Transverse colon (tissue), 4 donors: ENCODE measurements at regions not wholly inside any gene's neighbourhood (a gene's known extent, or its start where the extent isn't known, plus 50 kb on each side); places are given as distances from the start of the nearest gene placed in this dataset.

Source experiments
- DNase-seq: peaks from one replicate; pipeline ENCODE4 v3.0.0-alpha.2; 2019
- H3K27ac ChIP-seq, 4 donors: fragments of 200-600 bp; sonication (generic); 2 replicates each; pipeline ENCODE4 v1.5.1; 2016 to 2018; ENCODE audit warnings: inconsistent platforms in 4 of 4
- H3K27me3 ChIP-seq: fragments of 200-600 bp; sonication (generic); 2 replicates; pipeline ENCODE4 v1.5.1; 2017; ENCODE audit warnings: inconsistent platforms
- H3K36me3 ChIP-seq, 4 donors: fragments of 200-600 bp; sonication (generic); 2 replicates each; pipeline ENCODE4 v1.5.1; 2017 to 2019; ENCODE audit warnings: inconsistent platforms in 4 of 4
- H3K4me1 ChIP-seq, 4 donors: fragments of 200-600 bp; sonication (generic); 2 replicates each; pipeline ENCODE4 v1.5.1; 2017 to 2020; ENCODE audit warnings: inconsistent platforms in 4 of 4
- H3K4me3 ChIP-seq, 4 donors: fragments of 200-600 bp; sonication (generic); 1 replicate in 1 of 4; 2 replicates in 3 of 4; pipeline versions ENCODE4 v1.5.1 to v1.6.1; 2017 to 2019; ENCODE audit warnings: inconsistent platforms in 4 of 4
- H3K9me3 ChIP-seq, 2 donors: fragments of 200-600 bp; sonication (generic); 2 replicates each; pipeline ENCODE4 v1.5.1; 2017 to 2019; ENCODE audit warnings: inconsistent platforms in 2 of 2
- EP300 ChIP-seq: sonication (generic); formaldehyde crosslinking; IDR thresholded peaks from one replicate; pipeline ENCODE4 v1.6.1; 2017; ENCODE audit warnings: antibody characterized with exemption, low read depth
- POLR2A ChIP-seq: fragments of 450-650 bp; IDR thresholded peaks from one replicate; pipeline ENCODE4 v1.6.1; 2016; ENCODE audit warnings: antibody characterized with exemption, mild to moderate bottlenecking, moderate library complexity
- POLR2AphosphoS5 ChIP-seq, 3 donors: sonication (generic); formaldehyde crosslinking; IDR thresholded peaks; one replicate each; pipeline ENCODE4 v1.6.1; 2016; ENCODE audit warnings: antibody characterized with exemption in 3 of 3
- WGBS, 2 donors: methylation state at CpG; one replicate each; pipeline ENCODE4 v1.1.5; 2018; ENCODE audit warnings: low coverage in 1 of 2; 5-methylcytosine and 5-hydroxymethylcytosine counted together
- in situ Hi-C, 4 donors: fragments of 200-750 bp; cut with MboI; loops; one replicate each; pipeline versions ENCODE4 v1.15.0 to v1.15.1; 2017; ENCODE audit warnings: low sequenced_read_pairs in 3 of 4, low pct_ligation_motif_present in 1 of 4, low pct_unique_long_range_greater_than_20kb in 1 of 4
- intact Hi-C: fragments of 100-400 bp; cut with DNase I; formaldehyde crosslinking; loops from one replicate; pipeline ENCODE4 v1.15.1; 2023; ENCODE audit warnings: low total_unique reads
- TF ChIP-seq, protein P1 (sequence below), 5 experiments: fragments of 200-600 bp in 3 of 5; fragments of 450-650 bp in 2 of 5; sonication (generic) in 3 of 5; IDR thresholded peaks; 1 replicate in 2 of 5; 2 replicates in 3 of 5; pipeline ENCODE4 v1.5.1; 2016 to 2017; ENCODE audit warnings: antibody characterized with exemption in 5 of 5, inconsistent platforms in 3 of 5, mild to moderate bottlenecking in 2 of 5, moderate library complexity in 1 of 5

DNA sequence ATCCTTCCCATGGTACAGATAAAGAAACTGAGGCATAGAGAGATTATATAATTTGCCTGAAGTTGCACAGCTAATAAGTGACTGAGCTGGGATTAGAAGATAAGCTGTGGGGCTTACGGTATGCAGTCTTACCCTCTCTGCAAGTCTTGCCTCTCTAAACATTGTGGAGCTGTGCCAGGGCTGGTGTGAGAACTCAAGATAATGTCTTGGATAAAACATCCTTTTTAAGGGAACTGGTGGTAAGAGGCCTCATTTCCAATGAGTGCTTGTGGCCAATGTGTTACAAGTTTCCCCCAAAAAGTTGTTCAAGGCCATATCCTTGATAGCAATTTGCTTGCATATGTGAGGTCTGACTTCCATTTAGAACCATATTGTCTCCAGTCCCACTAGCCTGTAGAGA lies 84.3 kb upstream of the ETAA1 start:
- H3K9me3 ChIP-seq = no peaks in the 10 kb centered on the region
- in situ Hi-C loops = no loop called here
- intact Hi-C loops = no loop called here
- WGBS, 2 donors = 100% methylated on average over 1 of the region's 1 CpG; no CpG with 5 or more reads in 1 of the 2 donors
- TF ChIP-seq EP300 (no peak), POLR2AphosphoS5 (IDR thresholded peaks at IDR 0.05) (no peak), POLR2A (no peak)
- TF ChIP-seq, protein P1, sequence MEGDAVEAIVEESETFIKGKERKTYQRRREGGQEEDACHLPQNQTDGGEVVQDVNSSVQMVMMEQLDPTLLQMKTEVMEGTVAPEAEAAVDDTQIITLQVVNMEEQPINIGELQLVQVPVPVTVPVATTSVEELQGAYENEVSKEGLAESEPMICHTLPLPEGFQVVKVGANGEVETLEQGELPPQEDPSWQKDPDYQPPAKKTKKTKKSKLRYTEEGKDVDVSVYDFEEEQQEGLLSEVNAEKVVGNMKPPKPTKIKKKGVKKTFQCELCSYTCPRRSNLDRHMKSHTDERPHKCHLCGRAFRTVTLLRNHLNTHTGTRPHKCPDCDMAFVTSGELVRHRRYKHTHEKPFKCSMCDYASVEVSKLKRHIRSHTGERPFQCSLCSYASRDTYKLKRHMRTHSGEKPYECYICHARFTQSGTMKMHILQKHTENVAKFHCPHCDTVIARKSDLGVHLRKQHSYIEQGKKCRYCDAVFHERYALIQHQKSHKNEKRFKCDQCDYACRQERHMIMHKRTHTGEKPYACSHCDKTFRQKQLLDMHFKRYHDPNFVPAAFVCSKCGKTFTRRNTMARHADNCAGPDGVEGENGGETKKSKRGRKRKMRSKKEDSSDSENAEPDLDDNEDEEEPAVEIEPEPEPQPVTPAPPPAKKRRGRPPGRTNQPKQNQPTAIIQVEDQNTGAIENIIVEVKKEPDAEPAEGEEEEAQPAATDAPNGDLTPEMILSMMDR (IDR thresholded peaks at IDR 0.05) = no peak
- DNase-seq = no peak
- H3K27ac ChIP-seq = no peak overlapping the region
- H3K4me1 ChIP-seq = peaks cover 0 to 13% (median 0%) of the 10 kb centered on the region in 4 donors
- H3K36me3 ChIP-seq = no peaks in the 10 kb centered on the region
- no peaks in the 10 kb centered on the region for H3K27me3 ChIP-seq
- no peak overlapping the region for H3K4me3 ChIP-seq

DNA sequence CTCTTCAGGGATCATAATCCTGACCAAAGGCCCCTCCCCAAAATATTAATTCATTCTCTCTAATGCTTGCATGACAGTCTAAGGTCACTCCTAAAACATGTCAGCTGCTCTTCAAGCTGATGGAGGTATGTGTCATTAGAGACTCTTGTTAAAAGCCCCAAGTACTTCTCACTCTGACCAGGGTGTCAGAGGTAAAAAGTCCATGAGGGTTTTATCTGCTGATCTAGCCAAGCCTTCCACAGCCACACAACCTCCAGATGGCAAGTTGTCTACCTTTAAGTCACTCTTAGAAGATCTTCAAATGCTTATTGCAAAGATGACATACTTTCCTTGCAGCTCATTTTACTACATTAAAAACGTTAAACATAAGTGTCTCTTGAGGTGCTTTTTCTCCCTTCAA lies 83.6 kb upstream of the ETAA1 start:
- H3K36me3 ChIP-seq = no peaks in the 10 kb centered on the region
- TF ChIP-seq, protein P1 (IDR thresholded peaks at IDR 0.05) = no peak
- TF ChIP-seq POLR2A (no peak), POLR2AphosphoS5 (IDR thresholded peaks at IDR 0.05) (no peak), EP300 (no peak)
- DNase-seq = no peak
- H3K27me3 ChIP-seq = no peaks in the 10 kb centered on the region
- WGBS, 2 donors = 56 to 74% methylated on average over 1 of the region's 1 CpG
- intact Hi-C loops (no loop called here), in situ Hi-C loops (no loop called here)
- H3K9me3 ChIP-seq = no peaks in the 10 kb centered on the region
- peaks cover 0 to 16% (median 1%) of the 10 kb centered on the region in 4 donors for H3K4me1 ChIP-seq
- no peak overlapping the region for H3K4me3 ChIP-seq
- H3K27ac ChIP-seq = no peak overlapping the region

DNA sequence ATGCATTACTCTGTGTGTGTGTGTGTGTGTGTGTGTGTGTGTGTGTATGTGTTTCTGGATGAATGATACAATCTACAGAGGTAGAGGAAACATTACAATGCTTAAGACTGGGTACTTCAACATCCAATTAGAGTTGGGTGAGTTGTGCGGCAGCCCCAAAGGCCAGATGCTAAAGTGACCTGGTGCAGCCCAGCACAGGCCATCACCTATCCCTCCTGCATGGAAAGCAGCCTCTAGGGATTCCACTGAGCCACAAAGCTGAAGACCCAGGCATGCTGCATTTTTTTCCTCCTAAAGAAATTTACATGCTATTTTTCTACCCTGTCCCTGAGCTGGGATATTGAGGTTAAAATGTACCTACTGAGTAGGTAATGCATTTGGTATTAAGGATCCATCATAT lies 79.1 kb upstream of the ETAA1 start:
- intact Hi-C loops (no loop called here), in situ Hi-C loops (no loop called here)
- no peak for DNase-seq
- no peak for TF ChIP-seq POLR2AphosphoS5 (IDR thresholded peaks at IDR 0.05)
- TF ChIP-seq, protein P1 (IDR thresholded peaks at IDR 0.05) = no peak
- no peak for TF ChIP-seq POLR2A
- no peak for TF ChIP-seq EP300
- no peak overlapping the region for H3K4me3 ChIP-seq
- no peaks in the 10 kb centered on the region for H3K36me3 ChIP-seq
- H3K27me3 ChIP-seq = no peaks in the 10 kb centered on the region
- no peak overlapping the region for H3K27ac ChIP-seq
- H3K9me3 ChIP-seq = no peaks in the 10 kb centered on the region
- H3K4me1 ChIP-seq = peaks cover 0 to 30% (median 1%) of the 10 kb centered on the region in 4 donors
- WGBS, 2 donors = 100% methylated on average over 1 of the region's 1 CpG; no CpG with 5 or more reads in 1 of the 2 donors

DNA sequence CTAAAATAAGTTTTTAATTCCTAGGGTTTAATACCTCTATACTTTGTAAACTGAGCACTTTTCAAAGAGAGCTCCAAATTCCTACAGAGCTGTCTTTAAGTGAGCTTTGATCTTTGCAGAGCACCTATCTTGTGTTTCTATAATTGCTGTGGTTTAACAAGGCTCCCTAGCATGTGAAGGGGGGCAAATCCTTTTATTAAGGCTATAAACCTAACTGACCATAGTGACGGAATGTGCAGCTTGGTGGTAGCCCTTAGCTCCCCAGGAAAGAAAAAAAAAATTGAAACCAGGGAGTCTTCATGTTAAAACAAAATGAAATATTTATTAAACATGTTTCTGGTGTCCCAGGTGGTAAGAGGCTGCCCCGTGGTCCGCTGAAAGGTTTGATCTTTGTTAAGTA lies 78.6 kb upstream of the ETAA1 start:
- WGBS, 2 donors = 63 to 64% methylated on average over 2 to 3 of the region's 3 CpGs
- no peak overlapping the region for H3K4me3 ChIP-seq
- H3K36me3 ChIP-seq = no peaks in the 10 kb centered on the region
- H3K9me3 ChIP-seq = no peaks in the 10 kb centered on the region
- peaks cover 0 to 30% (median 1%) of the 10 kb centered on the region in 4 donors for H3K4me1 ChIP-seq
- TF ChIP-seq EP300 (no peak), POLR2AphosphoS5 (IDR thresholded peaks at IDR 0.05) (no peak), POLR2A (no peak)
- TF ChIP-seq, protein P1 (IDR thresholded peaks at IDR 0.05) = no peak
- H3K27me3 ChIP-seq = no peaks in the 10 kb centered on the region
- DNase-seq = no peak
- intact Hi-C loops = no loop called here
- no peak overlapping the region for H3K27ac ChIP-seq
- in situ Hi-C loops = no loop called here
